ENCODE measurements at regions not wholly inside any gene's neighbourhood (a gene's known extent, or its start where the extent isn't known, plus 50 kb on each side); places are given as distances from the start of the nearest gene placed in this dataset.

DNA sequence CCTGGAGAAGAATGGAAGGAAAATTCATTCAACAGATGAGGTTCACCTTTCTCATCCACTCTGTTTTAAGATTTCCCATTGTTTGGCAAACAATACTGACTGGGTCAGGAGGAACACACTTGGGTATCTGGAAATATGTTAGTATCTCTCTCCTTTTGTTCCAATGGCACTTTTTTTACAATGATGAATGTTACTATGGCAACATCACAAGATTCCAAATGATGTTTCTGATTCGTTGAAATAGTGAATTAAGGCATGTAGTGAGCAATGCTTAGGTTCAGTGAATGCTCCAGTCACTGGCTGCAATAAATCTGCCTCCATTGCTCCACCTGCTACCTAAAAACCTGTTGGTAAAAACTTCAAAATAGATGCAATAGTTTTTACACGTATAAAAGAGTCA, 392.8 kb downstream of the DNAH5 start:
- no peak overlapping the region for H3K9ac ChIP-seq (ENCODE audit: insufficient read depth in 1 of 2, low read length in 2 of 2)
- no peak for TF ChIP-seq CTCF (IDR thresholded peaks at IDR 0.05; ENCODE audit: control extremely low read depth, extremely low read depth)
- no peak for ATAC-seq (ENCODE audit: insufficient read depth, low FRiP score)
- no peak overlapping the region for H3K27ac ChIP-seq (ENCODE audit: low read depth in 1 of 2, low read length in 1 of 2)
- no peak overlapping the region for H3K4me3 ChIP-seq
- H3K27me3 ChIP-seq (ENCODE audit: control insufficient read depth in 3 of 3, insufficient read depth in 3 of 3, low read length in 2 of 3) = no peaks in the 10 kb centered on the region
- no peak for DNase-seq
- WGBS, 2 donors = 44% methylated on average over 2 of the region's 2 CpGs
- H3K36me3 ChIP-seq (ENCODE audit: control insufficient read depth in 4 of 4, insufficient read depth in 4 of 4, low read length in 4 of 4) = no peaks in the 10 kb centered on the region
- no peaks in the 10 kb centered on the region for H3K4me1 ChIP-seq (ENCODE audit: control insufficient read depth in 5 of 5, insufficient read depth in 5 of 5, low read length in 5 of 5)
- peaks cover 0 to 3% (median 0%) of the 10 kb centered on the region in 4 donors for H3K9me3 ChIP-seq (ENCODE audit: control insufficient read depth in 4 of 4, insufficient read depth in 3 of 4, low read length in 3 of 4)

DNA sequence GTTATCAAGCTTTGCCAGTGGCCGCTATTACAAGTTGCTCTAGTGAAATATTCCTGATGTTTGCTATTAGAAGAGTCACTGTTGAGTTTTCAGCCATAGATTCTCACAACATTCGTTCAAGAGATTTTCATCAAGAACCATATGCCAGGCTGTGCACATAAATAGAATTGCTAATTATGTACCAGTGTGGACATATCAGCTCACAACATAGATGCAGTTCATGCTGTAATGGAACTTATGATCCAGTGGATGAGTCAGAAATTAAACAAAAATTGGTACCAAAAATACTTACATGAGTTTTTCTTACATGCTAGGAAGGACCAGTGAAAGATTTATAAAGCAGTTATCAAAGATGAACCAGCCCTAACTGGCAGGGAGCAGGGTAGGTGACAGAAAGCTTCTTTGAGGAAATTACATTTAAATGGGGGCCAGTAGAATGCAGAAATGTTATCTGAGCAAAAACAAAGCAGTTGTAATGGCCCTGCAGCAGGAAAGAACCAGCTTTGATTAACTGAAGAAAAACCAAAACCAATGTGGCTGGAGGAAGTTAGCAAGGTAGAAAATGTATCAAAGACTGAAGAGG, 404.2 kb downstream of the DNAH5 start:
- Histone ChIP-seq H3K27me3 (ENCODE audit: control insufficient read depth in 3 of 3, insufficient read depth in 3 of 3, low read length in 2 of 3) (no peaks in the 10 kb centered on the region), H3K36me3 (ENCODE audit: control insufficient read depth in 4 of 4, insufficient read depth in 4 of 4, low read length in 4 of 4) (no peaks in the 10 kb centered on the region), H3K4me3 (no peak overlapping the region), H3K9me3 (ENCODE audit: control insufficient read depth in 4 of 4, insufficient read depth in 3 of 4, low read length in 3 of 4) (peaks cover 0 to 2% (median 0%) of the 10 kb centered on the region in 4 donors), H3K9ac (ENCODE audit: insufficient read depth in 1 of 2, low read length in 2 of 2) (no peak overlapping the region), H3K4me1 (ENCODE audit: control insufficient read depth in 5 of 5, insufficient read depth in 5 of 5, low read length in 5 of 5) (no peaks in the 10 kb centered on the region), H3K27ac (ENCODE audit: low read depth in 1 of 2, low read length in 1 of 2) (no peak overlapping the region)
- ATAC-seq (ENCODE audit: insufficient read depth, low FRiP score) = no peak
- no peak for DNase-seq
- no peak for TF ChIP-seq CTCF (IDR thresholded peaks at IDR 0.05; ENCODE audit: control extremely low read depth, extremely low read depth)
- 69 to 71% methylated on average over 2 of the region's 2 CpGs for WGBS, 2 donors

DNA sequence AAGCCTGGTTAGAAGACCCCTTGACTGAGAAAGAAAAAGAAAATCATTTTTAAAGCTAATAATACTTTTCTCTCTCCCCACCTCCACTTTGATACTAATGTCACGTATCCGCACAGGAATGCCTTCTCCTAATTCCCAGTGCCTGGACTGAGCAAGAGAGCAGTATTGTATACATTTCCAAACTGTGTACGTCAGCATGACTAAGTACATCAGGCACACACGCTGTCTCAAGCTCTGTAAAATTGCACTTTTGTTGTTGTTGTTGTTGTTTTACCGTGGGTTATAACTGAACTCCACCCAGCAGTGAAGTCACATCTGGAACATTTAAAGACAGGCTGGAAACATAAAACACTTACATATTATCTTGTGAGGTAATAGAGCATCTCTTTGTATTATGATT, 407.6 kb downstream of the DNAH5 start:
- Histone ChIP-seq H3K4me1 (ENCODE audit: control insufficient read depth in 5 of 5, insufficient read depth in 5 of 5, low read length in 5 of 5) (no peaks in the 10 kb centered on the region), H3K27ac (ENCODE audit: low read depth in 1 of 2, low read length in 1 of 2) (no peak overlapping the region), H3K27me3 (ENCODE audit: control insufficient read depth in 3 of 3, insufficient read depth in 3 of 3, low read length in 2 of 3) (no peaks in the 10 kb centered on the region), H3K9me3 (ENCODE audit: control insufficient read depth in 4 of 4, insufficient read depth in 3 of 4, low read length in 3 of 4) (no peaks in the 10 kb centered on the region), H3K9ac (ENCODE audit: insufficient read depth in 1 of 2, low read length in 2 of 2) (no peak overlapping the region), H3K36me3 (ENCODE audit: control insufficient read depth in 4 of 4, insufficient read depth in 4 of 4, low read length in 4 of 4) (no peaks in the 10 kb centered on the region), H3K4me3 (no peak overlapping the region)
- 84 to 90% methylated on average over 5 of the region's 5 CpGs for WGBS, 2 donors
- DNase-seq (no peak), ATAC-seq (ENCODE audit: insufficient read depth, low FRiP score) (no peak)
- TF ChIP-seq CTCF (IDR thresholded peaks at IDR 0.05; ENCODE audit: control extremely low read depth, extremely low read depth) = no peak

DNA sequence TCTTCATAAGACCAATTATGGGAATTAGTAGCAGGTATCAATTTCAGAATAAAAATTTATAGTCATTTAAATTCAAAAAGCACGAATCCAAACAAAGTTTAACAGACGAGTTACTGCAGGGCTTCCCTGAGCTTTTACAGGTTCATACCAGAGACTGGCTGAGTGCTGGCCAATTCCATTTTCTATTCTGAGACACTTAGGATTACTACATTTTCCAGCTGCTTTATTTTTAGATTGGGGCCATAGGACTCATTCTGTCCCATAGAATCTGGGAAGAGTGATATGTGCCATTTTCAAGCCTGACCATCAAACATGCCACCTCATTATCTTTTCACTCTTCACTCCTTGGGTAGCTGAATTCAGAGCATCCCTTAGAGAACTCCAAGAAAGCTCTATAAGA, 410.7 kb downstream of the DNAH5 start:
- 77 to 83% methylated on average over 2 of the region's 2 CpGs for WGBS, 2 donors
- TF ChIP-seq CTCF (IDR thresholded peaks at IDR 0.05; ENCODE audit: control extremely low read depth, extremely low read depth) = no peak
- ATAC-seq (ENCODE audit: insufficient read depth, low FRiP score) (no peak), DNase-seq (no peak)
- no peaks in the 10 kb centered on the region for H3K4me1 ChIP-seq (ENCODE audit: control insufficient read depth in 5 of 5, insufficient read depth in 5 of 5, low read length in 5 of 5)
- no peak overlapping the region for H3K4me3 ChIP-seq
- no peaks in the 10 kb centered on the region for H3K27me3 ChIP-seq (ENCODE audit: control insufficient read depth in 3 of 3, insufficient read depth in 3 of 3, low read length in 2 of 3)
- H3K36me3 ChIP-seq (ENCODE audit: control insufficient read depth in 4 of 4, insufficient read depth in 4 of 4, low read length in 4 of 4) = no peaks in the 10 kb centered on the region
- H3K9ac ChIP-seq (ENCODE audit: insufficient read depth in 1 of 2, low read length in 2 of 2) = no peak overlapping the region
- no peaks in the 10 kb centered on the region for H3K9me3 ChIP-seq (ENCODE audit: control insufficient read depth in 4 of 4, insufficient read depth in 3 of 4, low read length in 3 of 4)
- no peak overlapping the region for H3K27ac ChIP-seq (ENCODE audit: low read depth in 1 of 2, low read length in 1 of 2)

All from lung (tissue), 11 donors.